GM18511 (cell line): ENCODE measurements at regions not wholly inside any gene's neighbourhood (a gene's known extent, or its start where the extent isn't known, plus 50 kb on each side); places are given as distances from the start of the nearest gene placed in this dataset.
"Not testable (repeated sequence)": the region's sequence is repeated elsewhere in the genome, so short reads cannot be mapped to it uniquely, and the experiment has no call there.

Source experiments
- ATAC-seq: cut with Tn5 transposase; IDR thresholded peaks from one replicate; pipeline ENCODE4 v1.9.1; 2021; ENCODE audit warnings: mild to moderate bottlenecking, moderate library complexity; ENCODE audit not compliant: unreplicated experiment

GRCh38 chr12:75766263-75767160 is 255.1 kb upstream of the KRR1 start:
- ATAC-seq: no peak

GRCh38 chr12:75765170-75766059 is 254.0 kb upstream of the KRR1 start:
- ATAC-seq: no peak

GRCh38 chr12:75764091-75764841 is 252.9 kb upstream of the KRR1 start:
- ATAC-seq: no peak

GRCh38 chr12:75760573-75761294 is 249.3 kb upstream of the KRR1 start:
- no peak for ATAC-seq

- no peak for ATAC-seq
These were observed 248.6 kb upstream of the KRR1 start for GRCh38 chr12:75759842-75760572.

- no peak for ATAC-seq
These were observed 247.8 kb upstream of the KRR1 start for GRCh38 chr12:75759196-75759595.

- no peak for ATAC-seq
These were observed 245.4 kb upstream of the KRR1 start for GRCh38 chr12:75756771-75757170.

- ATAC-seq: no peak
These were observed 244.7 kb upstream of the KRR1 start for GRCh38 chr12:75756111-75756510.

- ATAC-seq: no peak
These were observed 243.3 kb upstream of the KRR1 start for GRCh38 chr12:75754698-75755097.

GRCh38 chr12:75754141-75754540 is 242.7 kb upstream of the KRR1 start:
- no peak for ATAC-seq

GRCh38 chr12:75751769-75752471 is 240.5 kb upstream of the KRR1 start:
- no peak for ATAC-seq

GRCh38 chr12:75750716-75751306 is 239.4 kb upstream of the KRR1 start:
- ATAC-seq: no peak

- ATAC-seq: not testable (repeated sequence)
These were observed 237.6 kb upstream of the KRR1 start for GRCh38 chr12:75748990-75749389.

- ATAC-seq: no peak
These were observed 236.7 kb upstream of the KRR1 start for GRCh38 chr12:75748136-75748535.

GRCh38 chr12:75747572-75748021 is 236.2 kb upstream of the KRR1 start:
- no peak for ATAC-seq

GRCh38 chr12:75746621-75747020 is 235.2 kb upstream of the KRR1 start:
- ATAC-seq: no peak

GRCh38 chr12:75744607-75745256 is 233.3 kb upstream of the KRR1 start:
- ATAC-seq: no peak

- no peak for ATAC-seq
These were observed 231.6 kb upstream of the KRR1 start for GRCh38 chr12:75742961-75743360.
